CD4-positive, CD25-positive, alpha-beta regulatory T cell (primary cell): ENCODE measurements at regions not wholly inside any gene's neighbourhood (a gene's known extent, or its start where the extent isn't known, plus 50 kb on each side); places are given as distances from the start of the nearest gene placed in this dataset.
"Not testable (repeated sequence)": the region's sequence is repeated elsewhere in the genome, so short reads cannot be mapped to it uniquely, and the experiment has no call there.

Experiments used
- ATAC-seq, 2 donors: fragments of 150-1000 bp; cut with Tn5 transposase; one replicate each; pipeline ENCODE4 v1.10.0; 2021; ENCODE audit warnings: low read depth in 2 of 2, moderate number of reproducible peaks in 2 of 2, moderate library complexity in 1 of 2
- DNase-seq, 3 donors: peaks; one replicate each; pipeline versions ENCODE4 v3.0.0 to v3.0.0-alpha.2; 2012 to 2022; ENCODE audit warnings: mixed read lengths in 1 of 3
- H3K27ac ChIP-seq: one replicate; pipeline ENCODE4 v1.7.0; 2013; ENCODE audit warnings: mild to moderate bottlenecking, low read length; ENCODE audit not compliant: insufficient read depth, poor library complexity, severe bottlenecking
- H3K27me3 ChIP-seq: one replicate; pipeline ENCODE4 v1.7.0; 2013; ENCODE audit warnings: low read length; ENCODE audit not compliant: control insufficient read depth, insufficient read depth
- H3K36me3 ChIP-seq: one replicate; pipeline ENCODE4 v1.7.0; 2013; ENCODE audit warnings: mild to moderate bottlenecking, low read length, moderate library complexity; ENCODE audit not compliant: control insufficient read depth, insufficient read depth
- H3K4me1 ChIP-seq: 2 replicates; pipeline ENCODE4 v1.7.0; 2013; ENCODE audit warnings: mild to moderate bottlenecking, low read length; ENCODE audit not compliant: insufficient read depth, control insufficient read depth, poor library complexity, severe bottlenecking
- H3K4me3 ChIP-seq: one replicate; pipeline ENCODE4 v1.7.0; 2013; ENCODE audit warnings: low read depth, mild to moderate bottlenecking, low read length, moderate library complexity
- H3K9me3 ChIP-seq, 2 experiments: 1 replicate in 1 of 2; 2 replicates in 1 of 2; pipeline ENCODE4 v1.7.0; 2013; ENCODE audit warnings: low read length in 2 of 2, mild to moderate bottlenecking in 1 of 2, moderate library complexity in 1 of 2; ENCODE audit not compliant: control insufficient read depth in 2 of 2
- H3K27ac Mint-ChIP-seq, 3 donors: one replicate each; pipeline ENCODE4 v1.8.0; 2020 to 2022; ENCODE audit warnings: mild to moderate bottlenecking in 3 of 3, mixed read lengths in 3 of 3, moderate library complexity in 2 of 3
- H3K27me3 Mint-ChIP-seq: one replicate; pipeline ENCODE4 v1.8.0; 2022; ENCODE audit warnings: mild to moderate bottlenecking, mixed read lengths
- H3K36me3 Mint-ChIP-seq: one replicate; pipeline ENCODE4 v1.8.0; 2020; ENCODE audit warnings: mixed read lengths
- H3K4me1 Mint-ChIP-seq, 4 donors: one replicate each; pipeline ENCODE4 v1.8.0; 2020 to 2022; ENCODE audit warnings: mixed read lengths in 4 of 4, mild to moderate bottlenecking in 1 of 4
- H3K4me3 Mint-ChIP-seq, 4 donors: one replicate each; pipeline ENCODE4 v1.8.0; 2020 to 2022; ENCODE audit warnings: mild to moderate bottlenecking in 4 of 4, mixed read lengths in 4 of 4, moderate library complexity in 3 of 4
- H3K9me3 Mint-ChIP-seq, 7 donors: one replicate each; pipeline ENCODE4 v1.8.0; 2020 to 2022; ENCODE audit warnings: mixed read lengths in 7 of 7, mild to moderate bottlenecking in 3 of 7, moderate library complexity in 2 of 7

GRCh38 chr7:6979456-6979855, 153.4 kb upstream of the CCZ1B start:
- not testable (repeated sequence) for H3K4me3 Mint-ChIP-seq, H3K4me1 ChIP-seq, H3K27me3 ChIP-seq, H3K9me3 Mint-ChIP-seq, H3K9me3 ChIP-seq, H3K36me3 Mint-ChIP-seq, ATAC-seq, DNase-seq, H3K4me1 Mint-ChIP-seq, H3K36me3 ChIP-seq, H3K27ac ChIP-seq, H3K27ac Mint-ChIP-seq, H3K4me3 ChIP-seq
- H3K27me3 Mint-ChIP-seq = peaks cover 20% of the 10 kb centered on the region

GRCh38 chr7:6982375-6982774, 156.3 kb upstream of the CCZ1B start:
- H3K4me1 ChIP-seq, H3K4me3 Mint-ChIP-seq, H3K9me3 Mint-ChIP-seq, H3K27ac ChIP-seq, H3K4me1 Mint-ChIP-seq, H3K36me3 Mint-ChIP-seq, H3K9me3 ChIP-seq, H3K4me3 ChIP-seq, H3K27ac Mint-ChIP-seq, H3K36me3 ChIP-seq, DNase-seq, ATAC-seq, H3K27me3 ChIP-seq: not testable (repeated sequence)
- H3K27me3 Mint-ChIP-seq = peaks cover 14% of the 10 kb centered on the region

- not testable (repeated sequence) for H3K9me3 ChIP-seq, ATAC-seq, H3K27ac ChIP-seq, DNase-seq, H3K4me3 Mint-ChIP-seq, H3K9me3 Mint-ChIP-seq, H3K4me1 ChIP-seq, H3K27me3 ChIP-seq, H3K36me3 Mint-ChIP-seq, H3K4me3 ChIP-seq, H3K27me3 Mint-ChIP-seq, H3K27ac Mint-ChIP-seq, H3K36me3 ChIP-seq
- H3K4me1 Mint-ChIP-seq = peaks cover 5 to 20% (median 13%) of the 10 kb centered on the region in 4 donors
These were observed 160.8 kb upstream of the CCZ1B start for GRCh38 chr7:6986892-6987291.

- H3K27me3 ChIP-seq, H3K36me3 ChIP-seq, H3K9me3 Mint-ChIP-seq, H3K4me3 Mint-ChIP-seq, DNase-seq, H3K4me1 ChIP-seq, H3K9me3 ChIP-seq, H3K4me3 ChIP-seq, H3K27ac ChIP-seq, H3K27me3 Mint-ChIP-seq, ATAC-seq, H3K36me3 Mint-ChIP-seq: not testable (repeated sequence)
- peaks cover 5 to 30% (median 13%) of the 10 kb centered on the region in 4 donors for H3K4me1 Mint-ChIP-seq
- H3K27ac Mint-ChIP-seq = peak overlapping the region in 1 of 3 donors; percentile 66
These were observed 162.5 kb upstream of the CCZ1B start for GRCh38 chr7:6988608-6989007.

GRCh38 chr7:6989968-6990367, 163.9 kb upstream of the CCZ1B start:
- DNase-seq, H3K27me3 ChIP-seq, H3K36me3 Mint-ChIP-seq, H3K36me3 ChIP-seq, H3K4me3 Mint-ChIP-seq, H3K4me1 ChIP-seq, H3K27ac ChIP-seq, H3K27me3 Mint-ChIP-seq, H3K9me3 Mint-ChIP-seq, H3K4me3 ChIP-seq, H3K9me3 ChIP-seq, ATAC-seq: not testable (repeated sequence)
- Mint-ChIP-seq H3K4me1 (peaks cover 5 to 30% (median 13%) of the 10 kb centered on the region in 4 donors), H3K27ac (peak overlapping the region in 2 of 3 donors; percentile 42 to 43)

GRCh38 chr7:6990426-6991152, 164.5 kb upstream of the CCZ1B start:
- H3K27me3 Mint-ChIP-seq, H3K36me3 ChIP-seq, DNase-seq, H3K36me3 Mint-ChIP-seq, H3K4me1 ChIP-seq, ATAC-seq, H3K9me3 ChIP-seq, H3K9me3 Mint-ChIP-seq, H3K27me3 ChIP-seq: not testable (repeated sequence)
- Mint-ChIP-seq H3K4me3 (peak overlapping the region; percentile 69 to 78 (median 74)), H3K4me1 (peaks cover 5 to 30% (median 13%) of the 10 kb centered on the region in 4 donors), H3K27ac (peak overlapping the region; percentile 84 to 95 (median 94))
- Histone ChIP-seq H3K4me3 (peak overlapping the region; percentile 57), H3K27ac (peak overlapping the region; percentile 79)

GRCh38 chr7:6991169-6991611, 165.1 kb upstream of the CCZ1B start:
- H3K4me3 Mint-ChIP-seq = peak overlapping the region; percentile 69 to 78 (median 74)
- peak overlapping the region; percentile 84 to 95 (median 94) for H3K27ac Mint-ChIP-seq
- Histone ChIP-seq H3K27ac (peak overlapping the region; percentile 79), H3K4me3 (peak overlapping the region; percentile 57)
- not testable (repeated sequence) for H3K9me3 Mint-ChIP-seq, H3K4me1 ChIP-seq, H3K27me3 ChIP-seq, H3K9me3 ChIP-seq, H3K36me3 Mint-ChIP-seq, H3K27me3 Mint-ChIP-seq, H3K36me3 ChIP-seq
- peaks cover 5 to 30% (median 13%) of the 10 kb centered on the region in 4 donors for H3K4me1 Mint-ChIP-seq
- peak in 1 of 2 donors; percentile 24 for ATAC-seq
- peak; percentile 56 to 81 (median 67) for DNase-seq

GRCh38 chr7:6991686-6992085, 165.6 kb upstream of the CCZ1B start:
- peaks cover 5 to 30% (median 13%) of the 10 kb centered on the region in 4 donors for H3K4me1 Mint-ChIP-seq
- not testable (repeated sequence) for H3K27me3 Mint-ChIP-seq, ATAC-seq, H3K27me3 ChIP-seq, H3K4me1 ChIP-seq, DNase-seq, H3K36me3 Mint-ChIP-seq, H3K36me3 ChIP-seq, H3K9me3 Mint-ChIP-seq, H3K9me3 ChIP-seq
- Histone ChIP-seq H3K4me3 (peak overlapping the region; percentile 57), H3K27ac (peak overlapping the region; percentile 79)
- H3K4me3 Mint-ChIP-seq = peak overlapping the region; percentile 69 to 78 (median 74)
- H3K27ac Mint-ChIP-seq = peak overlapping the region; percentile 84 to 95 (median 94)
